BE2C (cell line): ENCODE measurements at regions not wholly inside any gene's neighbourhood (a gene's known extent, or its start where the extent isn't known, plus 50 kb on each side); places are given as distances from the start of the nearest gene placed in this dataset.

ENCODE experiments used
- DNase-seq: peaks from one replicate; pipeline ENCODE4 v3.0.0-alpha.2; 2020
- H3K27me3 ChIP-seq: fragments of 250-450 bp; sonication (Bioruptor Pico); 2 replicates; pipeline ENCODE4 v1.5.1; 2020; ENCODE audit warnings: mild to moderate bottlenecking
- H3K36me3 ChIP-seq: fragments of 250-450 bp; sonication (Bioruptor Pico); 2 replicates; pipeline ENCODE4 v1.5.1; 2020; ENCODE audit warnings: mild to moderate bottlenecking
- H3K4me1 ChIP-seq: fragments of 250-450 bp; sonication (Bioruptor Pico); 2 replicates; pipeline ENCODE4 v1.5.1; 2020
- H3K4me3 ChIP-seq: 2 replicates; pipeline ENCODE4 v1.5.1; 2011; ENCODE audit warnings: low read depth, low read length
- H3K9me3 ChIP-seq: fragments of 250-450 bp; sonication (Bioruptor Pico); 2 replicates; pipeline ENCODE4 v1.5.1; 2020
- TF ChIP-seq, protein P1 (sequence below): IDR thresholded peaks from 2 replicates; pipeline ENCODE4 v1.5.1; 2012; ENCODE audit warnings: mild to moderate bottlenecking, low read depth, low read length

DNA sequence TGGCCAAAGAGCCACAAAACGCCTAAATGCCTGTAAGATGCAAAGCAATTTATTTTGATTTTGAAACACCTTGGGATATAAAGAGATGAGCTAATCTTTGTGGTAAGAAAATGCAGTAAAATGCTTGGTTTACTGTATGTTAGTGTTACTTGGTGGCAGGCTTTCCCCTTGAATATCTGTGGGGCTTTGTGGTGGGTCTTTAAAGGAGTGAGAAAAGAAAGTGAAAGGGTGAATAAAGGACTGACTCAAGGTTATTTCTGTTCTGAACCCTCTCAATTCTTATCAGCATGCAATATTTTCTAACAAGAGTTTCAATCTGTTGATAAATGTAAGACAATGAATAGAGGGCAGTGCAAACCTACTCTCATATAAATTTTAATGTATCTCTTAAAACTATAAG is 1555.9 kb upstream of the RAG2 start:
- no peak overlapping the region for H3K4me3 ChIP-seq
- H3K9me3 ChIP-seq = no peaks in the 10 kb centered on the region
- no peaks in the 10 kb centered on the region for H3K4me1 ChIP-seq
- no peak for DNase-seq
- no peaks in the 10 kb centered on the region for H3K27me3 ChIP-seq
- TF ChIP-seq, protein P1, sequence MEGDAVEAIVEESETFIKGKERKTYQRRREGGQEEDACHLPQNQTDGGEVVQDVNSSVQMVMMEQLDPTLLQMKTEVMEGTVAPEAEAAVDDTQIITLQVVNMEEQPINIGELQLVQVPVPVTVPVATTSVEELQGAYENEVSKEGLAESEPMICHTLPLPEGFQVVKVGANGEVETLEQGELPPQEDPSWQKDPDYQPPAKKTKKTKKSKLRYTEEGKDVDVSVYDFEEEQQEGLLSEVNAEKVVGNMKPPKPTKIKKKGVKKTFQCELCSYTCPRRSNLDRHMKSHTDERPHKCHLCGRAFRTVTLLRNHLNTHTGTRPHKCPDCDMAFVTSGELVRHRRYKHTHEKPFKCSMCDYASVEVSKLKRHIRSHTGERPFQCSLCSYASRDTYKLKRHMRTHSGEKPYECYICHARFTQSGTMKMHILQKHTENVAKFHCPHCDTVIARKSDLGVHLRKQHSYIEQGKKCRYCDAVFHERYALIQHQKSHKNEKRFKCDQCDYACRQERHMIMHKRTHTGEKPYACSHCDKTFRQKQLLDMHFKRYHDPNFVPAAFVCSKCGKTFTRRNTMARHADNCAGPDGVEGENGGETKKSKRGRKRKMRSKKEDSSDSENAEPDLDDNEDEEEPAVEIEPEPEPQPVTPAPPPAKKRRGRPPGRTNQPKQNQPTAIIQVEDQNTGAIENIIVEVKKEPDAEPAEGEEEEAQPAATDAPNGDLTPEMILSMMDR = no peak
- no peaks in the 10 kb centered on the region for H3K36me3 ChIP-seq

DNA sequence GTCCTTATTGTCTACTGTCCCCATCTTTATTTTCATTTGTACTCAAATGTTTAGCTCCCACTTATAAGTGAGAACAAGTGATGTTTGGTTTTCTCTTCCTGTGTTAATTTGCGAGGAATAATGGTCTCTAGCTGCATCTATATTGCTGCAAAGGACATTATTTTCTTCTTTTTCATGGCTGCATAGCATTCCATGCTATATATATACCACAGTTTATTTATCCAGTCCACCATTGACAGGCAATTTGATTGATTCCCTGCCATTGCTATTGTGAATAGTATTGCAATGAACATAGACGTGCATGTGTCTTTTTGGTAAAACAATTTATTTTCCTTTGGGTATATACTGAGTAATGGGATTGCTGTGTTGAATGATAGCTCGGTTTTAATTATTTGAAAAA is 1545.8 kb upstream of the RAG2 start:
- H3K36me3 ChIP-seq = no peaks in the 10 kb centered on the region
- H3K4me3 ChIP-seq = no peak overlapping the region
- no peak for DNase-seq
- H3K9me3 ChIP-seq = no peaks in the 10 kb centered on the region
- H3K27me3 ChIP-seq = no peaks in the 10 kb centered on the region
- H3K4me1 ChIP-seq = no peaks in the 10 kb centered on the region
- TF ChIP-seq, protein P1 = no peak

DNA sequence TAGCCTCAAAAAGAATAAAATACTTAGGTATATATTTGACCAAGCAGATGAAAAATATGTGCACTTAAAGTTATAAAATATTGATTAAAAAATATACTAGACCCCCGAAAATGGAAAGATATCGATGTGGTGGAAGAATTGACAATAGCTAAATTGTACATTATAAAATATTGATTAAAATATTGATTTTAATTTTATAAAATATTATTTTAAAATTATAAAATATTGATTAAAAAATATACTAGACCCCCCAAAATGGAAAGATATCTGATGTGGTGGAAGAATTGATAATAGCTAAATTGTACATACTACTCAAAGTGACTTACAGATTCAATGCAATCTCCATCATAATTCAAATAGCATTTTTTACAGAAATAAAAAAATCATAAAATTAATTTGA is 1540.9 kb upstream of the RAG2 start:
- Histone ChIP-seq H3K36me3 (no peaks in the 10 kb centered on the region), H3K9me3 (no peaks in the 10 kb centered on the region), H3K4me1 (no peaks in the 10 kb centered on the region), H3K4me3 (no peak overlapping the region), H3K27me3 (no peaks in the 10 kb centered on the region)
- no peak for DNase-seq
- TF ChIP-seq, protein P1 = no peak

DNA sequence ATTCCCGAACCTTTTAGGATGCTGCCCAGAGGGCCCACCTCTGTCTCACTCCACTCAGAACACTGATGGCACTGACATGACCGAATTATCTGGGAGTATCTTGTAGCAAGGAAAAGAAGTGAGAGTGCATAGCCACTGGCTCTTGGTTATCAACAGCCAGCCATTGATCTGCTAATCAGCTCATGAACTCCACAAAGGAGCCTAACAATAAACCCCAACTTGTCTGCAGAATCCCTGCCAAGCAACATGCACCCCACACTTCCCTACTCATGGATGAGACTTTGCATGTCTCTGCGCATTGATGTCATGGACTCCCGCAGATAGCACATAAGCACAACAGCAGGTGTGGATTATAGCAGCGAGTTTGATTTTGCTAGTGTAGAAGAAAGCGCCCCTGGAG is 1538.9 kb upstream of the RAG2 start:
- Histone ChIP-seq H3K4me1 (no peaks in the 10 kb centered on the region), H3K36me3 (no peaks in the 10 kb centered on the region), H3K27me3 (no peaks in the 10 kb centered on the region), H3K4me3 (no peak overlapping the region), H3K9me3 (no peaks in the 10 kb centered on the region)
- DNase-seq = no peak
- TF ChIP-seq, protein P1 = no peak

DNA sequence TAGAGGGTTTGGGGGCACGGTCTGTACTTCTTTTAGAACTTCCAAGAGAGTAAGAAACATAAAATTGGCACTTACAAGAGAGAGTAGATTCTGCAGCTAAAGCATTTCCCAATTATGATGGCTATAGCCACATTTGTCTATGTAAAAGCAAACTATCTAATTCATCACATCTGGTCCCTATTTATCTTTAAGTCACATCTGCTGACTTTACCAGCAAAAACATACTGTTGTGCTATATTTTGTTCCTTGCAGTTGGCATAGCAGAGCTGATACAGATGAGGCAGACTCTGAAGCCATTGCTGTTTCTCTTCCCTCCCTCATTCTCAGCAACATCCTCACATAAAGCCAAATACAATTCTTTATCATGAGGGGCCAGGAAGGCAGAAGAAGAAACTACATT is 1533.5 kb upstream of the RAG2 start:
- no peak overlapping the region for H3K4me3 ChIP-seq
- no peaks in the 10 kb centered on the region for H3K27me3 ChIP-seq
- TF ChIP-seq, protein P1 = no peak
- no peaks in the 10 kb centered on the region for H3K36me3 ChIP-seq
- no peaks in the 10 kb centered on the region for H3K4me1 ChIP-seq
- no peaks in the 10 kb centered on the region for H3K9me3 ChIP-seq
- DNase-seq = no peak

DNA sequence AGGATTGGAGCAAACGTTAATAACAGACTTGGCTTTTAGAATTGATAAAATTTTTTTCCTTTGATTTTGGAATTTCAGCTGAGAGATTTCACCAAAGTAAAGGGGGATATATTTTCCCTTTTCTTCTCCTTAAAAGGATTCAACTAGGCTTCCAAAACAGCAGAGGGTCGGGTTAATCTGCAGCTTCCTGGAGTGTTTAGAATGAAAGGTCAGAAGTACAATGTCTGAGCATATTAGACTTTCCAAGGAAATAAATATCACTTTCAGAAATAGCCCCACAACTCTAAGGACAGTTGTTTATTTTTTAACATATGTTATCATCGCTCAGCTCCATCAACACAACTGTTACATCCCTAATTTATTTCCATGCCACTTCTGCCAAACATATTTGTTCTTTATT is 1532.9 kb upstream of the RAG2 start:
- Histone ChIP-seq H3K9me3 (no peaks in the 10 kb centered on the region), H3K4me3 (no peak overlapping the region), H3K4me1 (no peaks in the 10 kb centered on the region), H3K36me3 (no peaks in the 10 kb centered on the region), H3K27me3 (no peaks in the 10 kb centered on the region)
- TF ChIP-seq, protein P1 = no peak
- DNase-seq = no peak
